Fibroblast of villous mesenchyme (primary cell): ENCODE measurements at regions not wholly inside any gene's neighbourhood (a gene's known extent, or its start where the extent isn't known, plus 50 kb on each side); places are given as distances from the start of the nearest gene placed in this dataset.

Experiments
- DNase-seq: peaks from one replicate; pipeline ENCODE4 v3.0.0-alpha.2; 2010; ENCODE audit warnings: low read depth
- H3K4me3 ChIP-seq: 2 replicates; pipeline ENCODE4 v1.5.1; 2011; ENCODE audit warnings: low read depth, mild to moderate bottlenecking, low read length
- TF ChIP-seq, protein P1 (sequence below): IDR thresholded peaks from 2 replicates; pipeline ENCODE4 v1.5.1; 2012; ENCODE audit warnings: low read depth, mild to moderate bottlenecking, low read length; ENCODE audit not compliant: insufficient read depth

- TF ChIP-seq, protein P1, sequence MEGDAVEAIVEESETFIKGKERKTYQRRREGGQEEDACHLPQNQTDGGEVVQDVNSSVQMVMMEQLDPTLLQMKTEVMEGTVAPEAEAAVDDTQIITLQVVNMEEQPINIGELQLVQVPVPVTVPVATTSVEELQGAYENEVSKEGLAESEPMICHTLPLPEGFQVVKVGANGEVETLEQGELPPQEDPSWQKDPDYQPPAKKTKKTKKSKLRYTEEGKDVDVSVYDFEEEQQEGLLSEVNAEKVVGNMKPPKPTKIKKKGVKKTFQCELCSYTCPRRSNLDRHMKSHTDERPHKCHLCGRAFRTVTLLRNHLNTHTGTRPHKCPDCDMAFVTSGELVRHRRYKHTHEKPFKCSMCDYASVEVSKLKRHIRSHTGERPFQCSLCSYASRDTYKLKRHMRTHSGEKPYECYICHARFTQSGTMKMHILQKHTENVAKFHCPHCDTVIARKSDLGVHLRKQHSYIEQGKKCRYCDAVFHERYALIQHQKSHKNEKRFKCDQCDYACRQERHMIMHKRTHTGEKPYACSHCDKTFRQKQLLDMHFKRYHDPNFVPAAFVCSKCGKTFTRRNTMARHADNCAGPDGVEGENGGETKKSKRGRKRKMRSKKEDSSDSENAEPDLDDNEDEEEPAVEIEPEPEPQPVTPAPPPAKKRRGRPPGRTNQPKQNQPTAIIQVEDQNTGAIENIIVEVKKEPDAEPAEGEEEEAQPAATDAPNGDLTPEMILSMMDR = no peak
- no peak overlapping the region for H3K4me3 ChIP-seq
- peak; percentile 4 for DNase-seq
Measured at GRCh38 chr10:91146146-91146545, 74.3 kb upstream of the PCGF5 start.

DNA sequence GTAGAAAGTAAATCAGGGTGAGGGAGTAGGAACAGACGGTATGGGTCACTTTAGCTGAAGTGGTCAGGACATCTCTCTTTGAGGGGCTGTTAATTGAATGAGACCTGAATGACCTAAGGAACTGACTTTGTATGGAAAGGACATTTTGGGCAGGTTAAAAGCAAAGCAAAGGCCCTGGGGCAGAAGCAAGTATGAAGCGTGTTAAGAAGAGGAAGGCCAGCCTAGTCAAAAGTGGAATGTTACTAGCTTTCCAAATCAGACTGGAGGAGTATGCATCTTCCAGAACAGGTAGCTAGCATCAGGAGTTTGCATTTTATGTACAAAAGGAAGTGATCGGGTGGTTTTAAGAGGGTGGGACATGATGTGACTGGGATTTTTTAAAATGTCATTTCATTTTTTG, 70.9 kb upstream of the PCGF5 start:
- DNase-seq = no peak
- TF ChIP-seq, protein P1 = no peak

DNA sequence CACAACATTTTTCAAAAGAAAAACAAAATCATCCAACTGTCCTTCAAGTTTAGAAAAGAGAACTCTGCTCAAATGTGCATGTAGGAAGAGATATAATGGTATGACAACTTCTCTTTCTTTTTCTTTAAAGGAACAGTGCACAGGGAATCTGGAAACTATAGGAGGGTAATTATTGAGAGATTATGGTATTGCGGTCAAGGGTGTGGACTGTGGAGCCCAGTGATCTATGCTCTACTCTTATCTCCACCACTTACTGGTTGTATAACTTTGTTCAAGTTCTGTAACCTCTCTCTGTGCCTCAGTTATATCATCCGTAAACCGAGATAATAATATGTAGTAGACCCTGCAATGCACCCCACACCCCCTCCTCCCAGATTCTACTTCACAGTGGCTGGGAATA, 69.8 kb upstream of the PCGF5 start:
- TF ChIP-seq, protein P1 = no peak
- DNase-seq = no peak
- H3K4me3 ChIP-seq = no peak overlapping the region

More for the DNA sequence above, 70.9 kb upstream of the PCGF5 start:
- no peak overlapping the region for H3K4me3 ChIP-seq

- H3K4me3 ChIP-seq = no peak overlapping the region
- DNase-seq = no peak
- TF ChIP-seq, protein P1 = no peak
Measured at GRCh38 chr10:91153508-91153907, 67.0 kb upstream of the PCGF5 start.

DNA sequence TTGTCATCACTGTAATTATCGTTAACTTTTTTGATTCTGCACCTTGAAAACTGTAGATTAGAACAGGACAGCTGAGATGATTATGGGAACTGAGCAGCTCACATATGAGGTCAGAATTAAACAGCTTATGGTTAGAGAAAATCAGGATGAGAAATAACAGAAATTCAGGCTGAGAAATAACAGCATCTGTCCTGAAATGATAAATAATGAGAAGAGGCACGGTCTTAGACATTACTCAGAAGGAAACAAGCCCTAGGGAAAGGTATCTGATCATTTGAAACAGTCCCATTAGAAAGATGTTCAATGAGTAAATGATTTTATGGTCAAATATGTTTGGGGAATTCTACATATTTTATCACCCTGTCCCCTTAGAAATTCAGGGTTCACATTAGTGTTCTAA, 65.6 kb upstream of the PCGF5 start:
- H3K4me3 ChIP-seq = no peak overlapping the region
- TF ChIP-seq, protein P1 = no peak
- DNase-seq = no peak

- no peak overlapping the region for H3K4me3 ChIP-seq
- TF ChIP-seq, protein P1 = no peak
- DNase-seq = no peak
Measured at GRCh38 chr10:91156196-91156595, 64.3 kb upstream of the PCGF5 start.

- no peak for DNase-seq
- TF ChIP-seq, protein P1 = no peak
- H3K4me3 ChIP-seq = no peak overlapping the region
Measured at GRCh38 chr10:91159254-91159783, 61.1 kb upstream of the PCGF5 start.
